Sigmoid colon (tissue), 4 donors: ENCODE measurements at regions not wholly inside any gene's neighbourhood (a gene's known extent, or its start where the extent isn't known, plus 50 kb on each side); places are given as distances from the start of the nearest gene placed in this dataset.

ENCODE experiments used
- CTCF ChIP-seq, 4 experiments: fragments of 450-650 bp in 3 of 4; fragments of 200-600 bp in 1 of 4; IDR thresholded peaks; one replicate each; pipeline ENCODE4 v1.5.1; 2016 to 2019; ENCODE audit warnings: antibody characterized with exemption in 4 of 4, mild to moderate bottlenecking in 3 of 4, moderate library complexity in 2 of 4
- EP300 ChIP-seq, 4 donors: sonication (generic); formaldehyde crosslinking; IDR thresholded peaks; one replicate each; pipeline ENCODE4 v1.6.1; 2017; ENCODE audit warnings: antibody characterized with exemption in 4 of 4
- POLR2A ChIP-seq, 2 donors: fragments of 450-650 bp; IDR thresholded peaks; one replicate each; pipeline ENCODE4 v1.6.1; 2016; ENCODE audit warnings: antibody characterized with exemption in 2 of 2, mild to moderate bottlenecking in 2 of 2, moderate library complexity in 2 of 2

- TF ChIP-seq CTCF (IDR thresholded peaks at IDR 0.05), result no peak
- no peak for TF ChIP-seq POLR2A (IDR thresholded peaks at IDR 0.05)
- no peak for TF ChIP-seq EP300 (IDR thresholded peaks at IDR 0.05)
These were observed 411.8 kb downstream of the MTX2 start for GRCh38 chr2:176680916-176681516.
